Fibroblast of the conjunctiva (primary cell): ENCODE measurements at regions not wholly inside any gene's neighbourhood (a gene's known extent, or its start where the extent isn't known, plus 50 kb on each side); places are given as distances from the start of the nearest gene placed in this dataset.
"Not testable (repeated sequence)": the region's sequence is repeated elsewhere in the genome, so short reads cannot be mapped to it uniquely, and the experiment has no call there.

ENCODE experiments used
- DNase-seq: peaks from one replicate; pipeline ENCODE4 v3.0.0-alpha.2; 2010; ENCODE audit warnings: low read depth

GRCh38 chr10:42187501-42188195 lies 450.7 kb downstream of the ZNF33B start:
- not testable (repeated sequence) for DNase-seq

GRCh38 chr10:42177793-42178689 lies 460.3 kb downstream of the ZNF33B start:
- peak; percentile 10 for DNase-seq

- DNase-seq, result no peak
Measured at GRCh38 chr10:42177077-42177792, 461.1 kb downstream of the ZNF33B start.

- no peak for DNase-seq
Measured at GRCh38 chr10:42150428-42151061, 487.8 kb downstream of the ZNF33B start.

- DNase-seq, result no peak
Measured at GRCh38 chr10:42149722-42150427, 488.5 kb downstream of the ZNF33B start.

GRCh38 chr10:42149027-42149700 lies 489.2 kb downstream of the ZNF33B start:
- DNase-seq, result no peak

GRCh38 chr10:42146165-42146564 lies 492.2 kb downstream of the ZNF33B start:
- not testable (repeated sequence) for DNase-seq

GRCh38 chr10:42138023-42138422 lies 500.3 kb downstream of the ZNF33B start:
- DNase-seq, result not testable (repeated sequence)

- DNase-seq, result no peak
Measured at GRCh38 chr10:42113158-42113450, 525.3 kb downstream of the ZNF33B start.

- DNase-seq, result no peak
Measured at GRCh38 chr10:42112331-42113157, 525.8 kb downstream of the ZNF33B start.

GRCh38 chr10:42111661-42112330 lies 526.6 kb downstream of the ZNF33B start:
- DNase-seq, result no peak

- DNase-seq, result no peak
Measured at GRCh38 chr10:42111076-42111475, 527.3 kb downstream of the ZNF33B start.
